ENCODE measurements at regions not wholly inside any gene's neighbourhood (a gene's known extent, or its start where the extent isn't known, plus 50 kb on each side); places are given as distances from the start of the nearest gene placed in this dataset.

GRCh38 chr18:60563082-60563481 lies 190.5 kb upstream of the MC4R start:
- TF ChIP-seq CTCF (IDR thresholded peaks at IDR 0.05 in 8 of 11, conservative IDR thresholded peaks at IDR 0.05 in 3 of 11) (no peak), POLR2AphosphoS5 (IDR thresholded peaks at IDR 0.05) (no peak)
